Anterior cingulate cortex (tissue), 58 donors: ENCODE measurements at regions not wholly inside any gene's neighbourhood (a gene's known extent, or its start where the extent isn't known, plus 50 kb on each side); places are given as distances from the start of the nearest gene placed in this dataset.

ENCODE experiments used
- DNase-seq, 58 donors: peaks; one replicate each; lab custom pipeline; 2025; lab: John Stamatoyannopoulos, UW

DNA sequence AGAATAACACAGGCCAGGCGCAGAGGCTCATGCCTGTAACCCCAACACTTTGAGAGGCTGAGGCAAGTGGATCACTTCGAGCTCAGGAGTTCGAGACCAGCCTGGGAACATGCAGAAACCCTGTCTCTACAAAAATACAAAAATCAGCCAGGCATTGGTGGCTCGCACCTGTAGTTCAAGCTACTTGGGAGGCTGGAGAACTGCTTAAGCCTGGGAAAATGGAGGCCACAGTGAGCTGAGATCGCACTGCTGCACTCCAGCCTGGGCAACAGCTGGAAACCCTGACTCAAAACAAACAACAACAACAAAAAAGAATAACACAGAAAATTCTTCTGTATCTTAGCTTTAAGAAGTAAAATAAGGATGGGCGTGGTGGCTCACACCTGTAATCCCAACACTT lies 440.3 kb downstream of the LRATD1 start:
- DNase-seq = no peak

DNA sequence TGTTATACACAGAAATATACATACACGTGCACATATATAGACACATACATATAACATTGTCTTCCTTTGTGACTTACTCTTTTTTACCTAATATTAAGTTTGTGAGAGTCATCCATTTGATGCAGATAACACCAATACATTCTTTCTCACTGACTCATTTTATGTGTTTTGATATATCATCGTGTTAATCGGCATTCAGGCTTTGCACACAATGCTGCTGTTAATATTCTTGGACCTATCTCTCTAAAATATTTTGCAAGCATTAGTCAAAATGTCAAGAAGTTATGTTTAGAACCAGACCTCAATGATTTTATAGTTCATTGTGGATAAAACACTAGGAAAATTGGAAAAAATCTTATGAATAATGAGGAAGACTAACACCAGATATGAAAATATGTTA lies 441.1 kb downstream of the LRATD1 start:
- DNase-seq = no peak

DNA sequence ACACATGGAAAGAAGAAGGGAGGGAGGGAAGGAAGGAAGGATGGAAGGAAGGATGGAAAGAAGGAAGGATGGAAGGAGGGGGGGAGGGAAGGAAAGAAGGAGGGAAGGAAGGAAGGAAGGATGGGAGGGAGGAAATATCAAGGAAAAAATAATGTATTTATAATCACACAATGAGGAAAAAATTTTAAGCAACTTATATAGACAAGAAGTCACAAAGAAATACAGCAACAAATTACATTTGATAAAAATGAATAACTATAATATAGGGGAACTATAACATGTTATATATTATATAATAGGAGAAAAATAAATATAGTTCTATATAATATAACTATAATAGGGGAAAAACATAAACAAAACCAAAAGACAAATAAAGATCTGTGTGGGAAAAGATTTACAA lies 441.8 kb downstream of the LRATD1 start:
- no peak for DNase-seq

DNA sequence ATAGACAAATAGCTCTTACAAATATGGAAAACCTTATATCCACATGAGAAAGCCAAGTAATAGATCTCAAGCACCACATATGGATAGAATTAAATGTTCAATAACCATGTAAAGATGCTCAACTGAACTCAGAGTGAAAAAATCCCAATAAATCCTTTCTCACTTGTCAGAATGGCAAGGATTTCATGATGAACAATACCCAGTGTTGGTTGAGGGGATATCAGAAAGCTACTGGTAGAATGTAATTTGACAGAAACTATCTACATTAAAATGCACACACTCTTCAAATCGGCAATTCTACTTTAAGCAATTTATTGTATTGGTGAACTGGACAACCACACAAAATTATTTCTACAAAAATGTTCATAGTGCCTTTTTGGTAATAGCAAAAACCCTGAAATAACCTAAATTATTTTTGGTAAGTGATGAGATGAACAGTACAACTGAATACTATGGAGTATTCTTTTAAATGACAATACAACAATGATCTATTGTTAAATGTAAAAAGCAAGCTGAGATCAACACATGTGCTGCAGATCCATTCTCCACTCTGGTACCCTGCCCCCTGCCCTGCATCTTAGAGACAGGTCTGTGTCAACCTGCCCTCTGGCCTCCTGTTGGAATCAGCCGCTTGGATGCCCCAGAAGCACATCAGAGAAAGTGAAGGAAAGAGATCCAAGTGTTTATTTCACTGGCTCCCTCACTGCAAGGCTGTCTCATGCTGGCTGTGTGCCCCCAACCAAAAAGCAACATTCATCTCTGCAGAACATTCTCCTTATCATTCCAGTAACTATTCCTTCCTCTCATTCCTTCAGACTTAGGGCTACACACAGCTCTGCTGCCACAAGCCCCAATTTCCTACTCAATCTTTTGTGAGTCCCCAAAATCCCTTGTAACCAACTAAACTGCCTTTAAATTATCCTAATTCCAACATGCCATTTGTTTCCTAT lies 442.5 kb downstream of the LRATD1 start:
- DNase-seq = peak in 19 of 58 donors; percentile 2 to 51 (median 17)

DNA sequence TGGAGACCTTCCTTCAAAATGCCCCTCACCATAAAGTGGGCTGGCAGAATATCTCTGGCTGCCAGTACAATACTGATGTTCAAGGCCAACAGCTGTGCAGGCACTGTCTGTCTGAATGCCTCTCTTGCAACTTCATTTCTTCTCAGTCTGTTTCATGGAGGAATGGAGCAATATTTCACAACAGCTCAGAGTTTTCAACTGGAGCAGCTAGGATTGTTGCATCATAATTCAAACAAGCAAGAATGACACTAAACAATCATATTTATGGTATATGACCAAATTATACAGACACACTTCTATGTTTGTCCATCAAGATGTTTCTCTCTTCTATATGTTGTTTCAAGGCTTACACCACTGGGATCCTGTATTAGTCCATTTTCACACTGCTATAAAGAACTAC lies 444.2 kb downstream of the LRATD1 start:
- DNase-seq = no peak

GRCh38 chr2:15081356-15081755 lies 448.8 kb downstream of the LRATD1 start:
- no peak for DNase-seq

GRCh38 chr2:15082105-15083058 lies 449.9 kb downstream of the LRATD1 start:
- DNase-seq = no peak

- no peak for DNase-seq
These were observed 452.4 kb downstream of the LRATD1 start for GRCh38 chr2:15084826-15085489.

- DNase-seq = no peak
These were observed 459.7 kb downstream of the LRATD1 start for GRCh38 chr2:15092181-15092580.

DNA sequence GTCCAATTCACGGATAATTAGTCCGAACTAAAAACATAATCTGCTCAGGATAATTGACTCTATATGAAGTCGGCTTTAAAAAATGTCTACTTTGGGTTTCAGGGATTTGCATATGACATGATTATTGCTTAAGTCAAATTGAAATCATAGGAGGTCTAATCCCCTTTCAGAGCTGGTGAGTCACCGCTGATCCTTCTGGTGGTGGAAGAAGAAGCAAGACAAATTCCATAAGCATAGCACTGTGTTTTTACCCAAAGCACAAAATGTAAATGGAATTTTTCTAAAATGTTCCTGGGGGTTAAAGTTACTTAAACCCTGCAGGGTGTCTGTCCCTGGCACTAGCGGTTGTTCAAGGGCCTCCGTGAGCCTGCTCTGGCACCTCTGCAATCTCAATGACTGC lies 460.2 kb downstream of the LRATD1 start:
- DNase-seq = no peak

DNA sequence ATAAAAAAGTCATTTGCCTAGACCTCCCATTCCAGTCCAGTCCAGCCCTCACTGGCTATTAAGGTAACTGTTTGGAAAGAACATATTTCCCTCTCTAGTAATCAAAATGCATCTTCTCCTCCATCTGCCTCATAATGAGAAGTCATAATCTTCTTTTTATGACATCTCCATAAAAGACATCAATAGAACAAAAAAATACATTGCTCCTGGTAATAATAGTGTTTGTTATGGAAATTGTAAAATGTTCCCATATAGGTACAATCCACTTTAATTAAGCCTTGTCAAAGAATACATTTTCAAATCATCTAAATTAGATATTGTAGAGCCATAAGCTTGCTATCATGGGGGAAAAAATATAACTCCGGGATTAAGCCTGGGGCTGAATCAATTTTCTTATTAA lies 461.6 kb downstream of the LRATD1 start:
- DNase-seq = no peak

- no peak for DNase-seq
These were observed 464.3 kb downstream of the NBAS start for GRCh38 chr2:15096873-15097272.

DNA sequence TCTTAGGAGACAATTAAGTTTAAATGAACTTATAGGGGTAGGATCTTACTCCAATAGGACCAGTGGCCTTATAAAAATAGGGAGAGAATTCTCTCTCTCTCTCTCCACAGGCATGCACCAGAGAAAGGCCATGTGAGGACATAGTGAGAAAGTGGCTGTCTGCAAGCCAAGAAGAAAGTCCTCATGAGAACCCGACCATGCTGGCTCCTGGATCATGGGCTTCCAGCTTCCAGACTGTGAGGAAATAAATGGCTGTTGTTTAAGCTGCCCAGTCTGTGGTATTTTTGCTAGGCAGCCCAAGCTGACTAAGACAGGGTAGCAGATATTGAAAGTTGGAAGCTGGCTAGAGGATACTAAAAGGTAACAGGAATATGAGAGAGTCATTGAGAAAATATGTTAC lies 454.0 kb downstream of the NBAS start:
- DNase-seq = no peak

DNA sequence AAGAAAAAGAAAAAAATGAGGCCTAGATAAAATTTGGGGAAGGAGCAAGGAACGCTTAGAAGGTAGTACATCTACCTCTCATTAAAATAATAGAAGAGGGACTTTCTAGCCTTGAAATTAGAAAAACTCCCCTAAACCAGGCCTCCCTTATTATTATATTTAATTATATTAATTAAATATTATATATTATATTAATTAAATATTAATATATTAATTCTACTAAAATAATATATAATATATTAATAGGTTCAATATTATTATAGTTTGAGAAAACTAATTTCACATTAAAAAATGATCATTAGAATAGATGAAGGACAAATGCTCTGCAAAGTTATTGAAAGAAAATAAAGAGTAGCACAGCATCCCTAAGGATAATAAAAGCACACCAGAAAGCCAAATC lies 449.4 kb downstream of the NBAS start:
- no peak for DNase-seq

- no peak for DNase-seq
These were observed 448.9 kb downstream of the NBAS start for GRCh38 chr2:15112216-15112615.

GRCh38 chr2:15115776-15116175 lies 445.4 kb downstream of the NBAS start:
- no peak for DNase-seq

GRCh38 chr2:15116830-15117229 lies 444.3 kb downstream of the NBAS start:
- no peak for DNase-seq
